HG02885 (cell line): ENCODE measurements at regions not wholly inside any gene's neighbourhood (a gene's known extent, or its start where the extent isn't known, plus 50 kb on each side); places are given as distances from the start of the nearest gene placed in this dataset.

Source experiments
- ATAC-seq: cut with Tn5 transposase; IDR thresholded peaks from one replicate; pipeline ENCODE4 v1.9.1; 2021; ENCODE audit warnings: mild to moderate bottlenecking; ENCODE audit not compliant: unreplicated experiment, poor library complexity

DNA sequence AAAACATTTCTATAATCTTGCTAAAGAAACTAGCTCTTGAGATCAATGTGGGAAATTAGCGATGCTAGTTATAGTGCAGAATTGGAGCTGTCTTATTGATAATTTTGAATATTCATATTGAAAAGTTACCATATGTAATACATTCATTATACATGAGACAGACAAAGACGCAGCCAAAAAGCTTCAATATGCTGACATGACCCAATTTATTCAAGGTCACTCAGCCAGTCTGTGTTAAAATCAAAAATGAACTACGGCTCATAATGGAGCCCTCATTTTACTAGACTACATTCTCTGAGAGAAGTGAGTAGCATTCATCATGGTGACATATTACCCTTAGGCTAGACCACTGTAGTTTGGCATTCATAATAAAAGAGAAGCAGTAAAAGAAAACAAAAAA lies 107.3 kb upstream of the GABRG2 start:
- ATAC-seq, result no peak

DNA sequence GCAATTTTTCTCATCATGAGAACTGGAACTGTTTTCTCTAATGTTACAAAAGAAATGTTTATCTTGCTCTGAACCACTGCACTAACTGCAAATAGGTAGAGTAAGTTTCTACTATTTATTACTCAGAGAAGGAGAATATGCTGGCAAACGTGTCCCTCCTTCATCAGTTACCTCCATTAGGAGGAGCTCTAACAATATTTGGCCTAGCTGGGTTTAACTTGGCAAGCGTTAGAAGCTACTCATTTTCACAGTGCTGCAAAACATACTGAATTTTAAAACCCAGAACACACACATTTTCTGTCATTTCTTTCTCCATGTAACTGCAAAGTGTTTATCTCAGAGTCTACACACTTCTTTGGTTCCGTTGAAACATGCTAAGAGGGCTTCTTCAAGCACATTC lies 101.0 kb upstream of the GABRG2 start:
- peak; percentile 50 for ATAC-seq

DNA sequence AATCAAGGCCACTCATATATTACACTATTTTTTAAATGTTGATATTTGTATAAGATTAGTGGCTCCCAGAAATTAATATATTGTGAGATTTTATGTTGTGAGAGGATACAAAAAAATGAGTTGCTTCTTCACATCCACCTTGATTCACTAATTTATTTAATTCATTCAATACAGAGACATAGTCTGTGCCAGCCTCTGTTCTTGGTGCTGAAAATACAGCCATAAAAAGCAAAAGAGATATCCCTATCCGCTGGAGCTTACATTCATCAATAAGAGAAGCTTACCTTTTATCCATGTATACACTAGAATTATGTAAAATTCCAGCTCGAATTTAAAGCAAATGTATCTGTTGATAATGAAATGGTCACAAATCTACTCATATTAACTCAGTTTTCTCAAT lies 92.2 kb upstream of the GABRG2 start:
- ATAC-seq, result no peak

DNA sequence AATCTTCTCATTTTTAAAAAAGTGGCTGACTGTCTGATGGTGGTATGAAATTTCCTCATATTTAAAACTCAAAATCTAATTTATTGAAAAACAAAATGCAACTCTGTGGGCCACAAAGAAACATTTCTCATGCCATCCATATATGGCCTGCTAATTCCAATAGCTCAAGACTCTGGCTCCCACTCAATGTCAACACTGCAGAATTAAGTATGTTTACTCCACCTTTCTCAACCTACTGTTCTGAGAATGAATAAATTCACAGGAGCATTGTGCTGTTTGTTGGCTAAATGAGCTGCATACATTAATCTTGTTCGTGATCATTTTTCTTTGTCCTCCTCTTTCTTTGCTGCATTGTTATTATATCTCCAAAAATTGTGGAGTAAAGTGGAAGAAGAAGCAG lies 79.5 kb upstream of the GABRG2 start:
- ATAC-seq, result no peak
